ENCODE measurements at regions not wholly inside any gene's neighbourhood (a gene's known extent, or its start where the extent isn't known, plus 50 kb on each side); places are given as distances from the start of the nearest gene placed in this dataset.
"Not testable (repeated sequence)": the region's sequence is repeated elsewhere in the genome, so short reads cannot be mapped to it uniquely, and the experiment has no call there.

DNA sequence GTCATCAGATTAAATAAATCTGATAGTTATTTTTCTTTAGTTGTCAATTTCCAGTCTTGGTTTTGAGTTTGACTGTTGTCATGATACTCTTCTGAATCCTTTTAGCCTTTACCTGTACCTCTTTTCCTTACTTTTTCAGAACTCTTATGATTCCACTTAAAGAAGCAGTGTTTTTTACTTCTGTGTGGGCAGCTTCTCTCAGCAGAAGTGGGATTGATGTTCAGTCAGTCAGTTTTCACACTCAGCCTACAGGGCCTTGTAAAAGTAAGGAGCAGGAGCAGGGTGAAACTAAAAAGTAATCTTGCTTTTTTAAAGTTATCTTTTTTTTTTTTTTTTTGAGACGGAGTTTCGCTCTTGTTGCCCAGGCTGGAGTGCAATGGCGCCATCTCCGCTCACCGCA lies 75.1 kb downstream of the HAUS1 start:
- no peaks in the 10 kb centered on the region for H3K9me3 Mint-ChIP-seq
- no peaks in the 10 kb centered on the region for H3K27me3 Mint-ChIP-seq (ENCODE audit: insufficient read depth)
- Histone ChIP-seq H3K4me1 (ENCODE audit: control insufficient read depth, insufficient read depth, low read length) (peaks cover 4% of the 10 kb centered on the region), H3K27me3 (ENCODE audit: control insufficient read depth, insufficient read depth, low read length, poor library complexity, severe bottlenecking) (no peaks in the 10 kb centered on the region), H3K36me3 (ENCODE audit: control insufficient read depth, insufficient read depth, low read length) (peaks cover 6% of the 10 kb centered on the region), H3K4me3 (ENCODE audit: low read length) (no peak overlapping the region), H3K9me3 (ENCODE audit: control insufficient read depth, low read length) (no peaks in the 10 kb centered on the region), H3K27ac (ENCODE audit: low read depth, low read length) (no peak overlapping the region), H3K9ac (ENCODE audit: extremely low read depth, low read length, poor library complexity, severe bottlenecking) (no peak overlapping the region)
- DNase-seq: no peak
- peaks cover 26% of the 10 kb centered on the region for H3K4me1 Mint-ChIP-seq
- H3K36me3 Mint-ChIP-seq (ENCODE audit: low read depth): peaks cover 4% of the 10 kb centered on the region
- H3K4me3 Mint-ChIP-seq: no peak overlapping the region
- TF ChIP-seq, protein P1, sequence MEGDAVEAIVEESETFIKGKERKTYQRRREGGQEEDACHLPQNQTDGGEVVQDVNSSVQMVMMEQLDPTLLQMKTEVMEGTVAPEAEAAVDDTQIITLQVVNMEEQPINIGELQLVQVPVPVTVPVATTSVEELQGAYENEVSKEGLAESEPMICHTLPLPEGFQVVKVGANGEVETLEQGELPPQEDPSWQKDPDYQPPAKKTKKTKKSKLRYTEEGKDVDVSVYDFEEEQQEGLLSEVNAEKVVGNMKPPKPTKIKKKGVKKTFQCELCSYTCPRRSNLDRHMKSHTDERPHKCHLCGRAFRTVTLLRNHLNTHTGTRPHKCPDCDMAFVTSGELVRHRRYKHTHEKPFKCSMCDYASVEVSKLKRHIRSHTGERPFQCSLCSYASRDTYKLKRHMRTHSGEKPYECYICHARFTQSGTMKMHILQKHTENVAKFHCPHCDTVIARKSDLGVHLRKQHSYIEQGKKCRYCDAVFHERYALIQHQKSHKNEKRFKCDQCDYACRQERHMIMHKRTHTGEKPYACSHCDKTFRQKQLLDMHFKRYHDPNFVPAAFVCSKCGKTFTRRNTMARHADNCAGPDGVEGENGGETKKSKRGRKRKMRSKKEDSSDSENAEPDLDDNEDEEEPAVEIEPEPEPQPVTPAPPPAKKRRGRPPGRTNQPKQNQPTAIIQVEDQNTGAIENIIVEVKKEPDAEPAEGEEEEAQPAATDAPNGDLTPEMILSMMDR (conservative IDR thresholded peaks at IDR 0.05): no peak
- no peak overlapping the region for H3K27ac Mint-ChIP-seq
- WGBS, 2 experiments (ENCODE audit: insufficient coverage in 1 of 2, insufficient read length in 1 of 2): 53 to 100% methylated on average over 3 of the region's 5 CpGs

DNA sequence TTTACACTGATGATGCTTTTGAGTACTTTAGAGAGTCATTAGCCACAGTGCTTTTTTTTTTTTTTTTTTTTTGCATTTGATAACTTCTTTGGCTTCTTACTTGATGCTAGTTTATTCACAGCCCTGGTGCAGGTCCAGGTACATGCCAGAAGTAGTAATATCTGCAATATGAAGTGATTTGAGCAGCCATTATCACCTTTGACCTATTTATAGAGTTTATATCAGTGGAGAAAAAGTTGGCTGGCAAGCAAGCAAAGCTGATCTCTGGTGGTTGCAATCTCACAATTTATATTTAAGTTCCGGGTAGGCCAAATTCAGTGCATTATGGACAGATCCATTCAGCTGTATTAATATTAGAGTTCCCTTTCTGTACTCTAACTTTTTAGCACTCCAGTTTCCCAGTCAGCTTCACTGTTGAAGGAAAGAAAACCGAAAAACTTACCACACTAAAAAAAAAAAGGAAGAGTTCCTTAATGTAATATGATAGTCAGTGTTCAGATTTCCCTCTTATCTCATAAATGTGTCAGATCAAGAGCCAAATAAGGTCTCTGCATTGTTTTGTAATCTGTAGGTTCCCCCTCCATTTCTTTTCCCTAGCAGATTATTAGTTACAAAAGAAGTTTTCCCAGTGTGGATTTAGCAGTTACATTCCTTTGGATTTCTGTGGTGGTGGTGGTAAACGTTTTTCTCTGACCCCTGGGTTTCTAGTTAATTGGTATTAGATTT lies 78.6 kb downstream of the HAUS1 start:
- H3K4me1 Mint-ChIP-seq: peaks cover 32% of the 10 kb centered on the region
- H3K27me3 ChIP-seq (ENCODE audit: control insufficient read depth, insufficient read depth, low read length, poor library complexity, severe bottlenecking): no peaks in the 10 kb centered on the region
- H3K36me3 ChIP-seq (ENCODE audit: control insufficient read depth, insufficient read depth, low read length): no peaks in the 10 kb centered on the region
- H3K4me3 Mint-ChIP-seq: no peak overlapping the region
- TF ChIP-seq, protein P1 (conservative IDR thresholded peaks at IDR 0.05): no peak
- peak overlapping the region; percentile 5 for H3K27ac Mint-ChIP-seq
- no peaks in the 10 kb centered on the region for H3K9me3 Mint-ChIP-seq
- no peak for DNase-seq
- peak overlapping the region; percentile 21 for H3K9ac ChIP-seq (ENCODE audit: extremely low read depth, low read length, poor library complexity, severe bottlenecking)
- WGBS, 2 experiments (ENCODE audit: insufficient coverage in 1 of 2, insufficient read length in 1 of 2): 83 to 89% methylated on average over 1 to 2 of the region's 3 CpGs
- H3K27ac ChIP-seq (ENCODE audit: low read depth, low read length): peak overlapping the region; percentile 24
- H3K27me3 Mint-ChIP-seq (ENCODE audit: insufficient read depth): no peaks in the 10 kb centered on the region
- peaks cover 11% of the 10 kb centered on the region for H3K36me3 Mint-ChIP-seq (ENCODE audit: low read depth)
- H3K9me3 ChIP-seq (ENCODE audit: control insufficient read depth, low read length): no peaks in the 10 kb centered on the region
- H3K4me1 ChIP-seq (ENCODE audit: control insufficient read depth, insufficient read depth, low read length): peaks cover 8% of the 10 kb centered on the region
- H3K4me3 ChIP-seq (ENCODE audit: low read length): peak overlapping the region; percentile 76

DNA sequence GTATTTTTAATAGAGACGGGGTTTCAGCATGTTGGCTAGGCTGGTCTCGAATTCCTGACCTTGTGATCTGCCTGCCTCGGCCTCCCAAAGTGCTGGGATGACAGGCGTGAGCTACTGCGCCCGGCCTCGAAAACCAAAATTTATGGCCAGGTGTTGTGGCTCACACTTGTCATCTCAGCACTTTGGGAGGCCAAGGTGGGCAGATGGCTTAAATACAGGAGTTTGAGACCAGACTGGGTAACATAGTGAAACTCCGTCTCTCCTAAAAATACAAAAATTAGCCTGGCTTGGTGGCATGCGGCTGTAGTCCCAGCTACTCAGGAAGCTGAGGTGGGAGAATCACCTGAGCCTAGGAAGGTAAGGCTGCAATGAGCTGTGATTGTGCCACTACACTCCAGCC lies 80.1 kb downstream of the HAUS1 start:
- H3K9ac ChIP-seq (ENCODE audit: extremely low read depth, low read length, poor library complexity, severe bottlenecking); H3K4me3 ChIP-seq (ENCODE audit: low read length); H3K4me1 ChIP-seq (ENCODE audit: control insufficient read depth, insufficient read depth, low read length); H3K27ac ChIP-seq (ENCODE audit: low read depth, low read length); H3K9me3 ChIP-seq (ENCODE audit: control insufficient read depth, low read length); H3K4me3 Mint-ChIP-seq; DNase-seq; H3K27me3 ChIP-seq (ENCODE audit: control insufficient read depth, insufficient read depth, low read length, poor library complexity, severe bottlenecking); H3K36me3 Mint-ChIP-seq (ENCODE audit: low read depth); H3K36me3 ChIP-seq (ENCODE audit: control insufficient read depth, insufficient read depth, low read length); H3K9me3 Mint-ChIP-seq; H3K27me3 Mint-ChIP-seq (ENCODE audit: insufficient read depth): not testable (repeated sequence)
- H3K4me1 Mint-ChIP-seq: peaks cover 29% of the 10 kb centered on the region
- peak overlapping the region; percentile 50 for H3K27ac Mint-ChIP-seq
- 97 to 98% methylated on average over 8 to 9 of the region's 9 CpGs for WGBS, 2 experiments (ENCODE audit: insufficient coverage in 1 of 2, insufficient read length in 1 of 2)
